Gastrocnemius medialis (tissue), 4 donors: ENCODE measurements at regions not wholly inside any gene's neighbourhood (a gene's known extent, or its start where the extent isn't known, plus 50 kb on each side); places are given as distances from the start of the nearest gene placed in this dataset.

Source experiments
- ATAC-seq, 2 donors: fragments of 150-250 bp; one replicate each; pipeline ENCODE4 v1.9.1; 2016
- DNase-seq, 2 donors: peaks; one replicate each; pipeline ENCODE4 v3.0.0-alpha.2; 2019
- H3K27ac ChIP-seq, 4 donors: fragments of 200-600 bp; sonication (generic); 1 replicate in 1 of 4; 2 replicates in 3 of 4; pipeline ENCODE4 v1.5.1; 2016 to 2018; ENCODE audit warnings: mild to moderate bottlenecking in 2 of 4, moderate library complexity in 1 of 4
- H3K27me3 ChIP-seq, 3 donors: fragments of 200-600 bp; sonication (generic) in 2 of 3; 1 replicate in 1 of 3; 2 replicates in 2 of 3; pipeline versions ENCODE4 v1.5.1 to v1.6.0; 2016 to 2019; ENCODE audit warnings: mild to moderate bottlenecking in 1 of 3, moderate library complexity in 1 of 3
- H3K36me3 ChIP-seq, 2 donors: fragments of 200-600 bp; sonication (generic) in 1 of 2; one replicate each; pipeline ENCODE4 v1.5.1; 2017 to 2018
- H3K4me1 ChIP-seq, 2 donors: fragments of 200-600 bp; sonication (generic) in 1 of 2; one replicate each; pipeline ENCODE4 v1.5.1; 2016 to 2017; ENCODE audit warnings: mild to moderate bottlenecking in 2 of 2
- H3K4me3 ChIP-seq, 4 donors: fragments of 200-600 bp; sonication (generic) in 3 of 4; 1 replicate in 1 of 4; 2 replicates in 3 of 4; pipeline ENCODE4 v1.5.1; 2016 to 2019; ENCODE audit warnings: mild to moderate bottlenecking in 2 of 4
- H3K9me3 ChIP-seq, 3 donors: fragments of 200-600 bp; sonication (generic) in 2 of 3; 1 replicate in 1 of 3; 2 replicates in 2 of 3; pipeline ENCODE4 v1.5.1; 2016 to 2019
- CTCF ChIP-seq, 5 experiments: fragments of 450-650 bp in 3 of 5; fragments of 200-600 bp in 2 of 5; sonication (generic) in 2 of 5; IDR thresholded peaks in 4 of 5; conservative IDR thresholded peaks in 1 of 5; 1 replicate in 4 of 5; 2 replicates in 1 of 5; pipeline ENCODE4 v1.5.1; 2016 to 2019; ENCODE audit warnings: antibody characterized with exemption in 5 of 5, mild to moderate bottlenecking in 3 of 5, moderate library complexity in 3 of 5
- POLR2A ChIP-seq, 2 donors: fragments of 450-650 bp; IDR thresholded peaks; one replicate each; pipeline ENCODE4 v1.6.1; 2017; ENCODE audit warnings: antibody characterized with exemption in 2 of 2, mild to moderate bottlenecking in 2 of 2, moderate library complexity in 2 of 2
- in situ Hi-C, 4 donors: fragments of 200-750 bp; cut with MboI; loops; one replicate each; pipeline versions ENCODE4 v1.15.0 to v1.8.0; 2017; ENCODE audit warnings: low sequenced_read_pairs in 4 of 4
- intact Hi-C: fragments of 100-400 bp; cut with DNase I; formaldehyde crosslinking; loops from one replicate; pipeline ENCODE4 v1.15.1; 2023; ENCODE audit warnings: low total_unique reads

GRCh38 chr10:10613656-10614244 lies 403.9 kb upstream of the CELF2 start:
- in situ Hi-C loops (no loop called here), intact Hi-C loops (no loop called here)
- Histone ChIP-seq H3K27me3 (no peaks in the 10 kb centered on the region), H3K36me3 (no peaks in the 10 kb centered on the region), H3K9me3 (no peaks in the 10 kb centered on the region), H3K4me3 (no peak overlapping the region), H3K27ac (no peak overlapping the region), H3K4me1 (no peaks in the 10 kb centered on the region)
- ATAC-seq (no peak), DNase-seq (no peak)
- TF ChIP-seq CTCF (IDR thresholded peaks at IDR 0.05 in 4 of 5, conservative IDR thresholded peaks at IDR 0.05 in 1 of 5) (no peak), POLR2A (IDR thresholded peaks at IDR 0.05) (no peak)

GRCh38 chr10:10617686-10618085 lies 400.0 kb upstream of the CELF2 start:
- Histone ChIP-seq H3K36me3 (no peaks in the 10 kb centered on the region), H3K9me3 (no peaks in the 10 kb centered on the region), H3K4me1 (no peaks in the 10 kb centered on the region), H3K4me3 (no peak overlapping the region), H3K27ac (no peak overlapping the region), H3K27me3 (no peaks in the 10 kb centered on the region)
- no peak for DNase-seq
- intact Hi-C loops = no loop called here
- TF ChIP-seq CTCF (IDR thresholded peaks at IDR 0.05 in 4 of 5, conservative IDR thresholded peaks at IDR 0.05 in 1 of 5) = no peak
- TF ChIP-seq POLR2A (IDR thresholded peaks at IDR 0.05) = no peak
- in situ Hi-C loops = no loop called here
- no peak for ATAC-seq

GRCh38 chr10:10618139-10618538 lies 399.5 kb upstream of the CELF2 start:
- DNase-seq (no peak), ATAC-seq (no peak)
- Histone ChIP-seq H3K9me3 (no peaks in the 10 kb centered on the region), H3K4me1 (no peaks in the 10 kb centered on the region), H3K27me3 (no peaks in the 10 kb centered on the region), H3K36me3 (no peaks in the 10 kb centered on the region), H3K27ac (no peak overlapping the region), H3K4me3 (no peak overlapping the region)
- TF ChIP-seq CTCF (IDR thresholded peaks at IDR 0.05 in 4 of 5, conservative IDR thresholded peaks at IDR 0.05 in 1 of 5) (no peak), POLR2A (IDR thresholded peaks at IDR 0.05) (no peak)
- intact Hi-C loops = no loop called here
- in situ Hi-C loops = no loop called here

- no peaks in the 10 kb centered on the region for H3K27me3 ChIP-seq
- no peak overlapping the region for H3K4me3 ChIP-seq
- no peaks in the 10 kb centered on the region for H3K9me3 ChIP-seq
- no peaks in the 10 kb centered on the region for H3K4me1 ChIP-seq
- in situ Hi-C loops = no loop called here
- ATAC-seq (peak; percentile 69 to 79), DNase-seq (peak in 1 of 2 donors; percentile 24)
- H3K36me3 ChIP-seq = no peaks in the 10 kb centered on the region
- TF ChIP-seq POLR2A (IDR thresholded peaks at IDR 0.05) (no peak), CTCF (IDR thresholded peaks at IDR 0.05 in 4 of 5, conservative IDR thresholded peaks at IDR 0.05 in 1 of 5) (no peak)
- peak overlapping the region; percentile 29 to 64 (median 46) for H3K27ac ChIP-seq
- intact Hi-C loops = no loop called here
Observed at GRCh38 chr10:10623958-10624566, 393.6 kb upstream of the CELF2 start.

- DNase-seq (no peak), ATAC-seq (no peak)
- no peaks in the 10 kb centered on the region for H3K27me3 ChIP-seq
- H3K4me1 ChIP-seq = no peaks in the 10 kb centered on the region
- H3K36me3 ChIP-seq = no peaks in the 10 kb centered on the region
- H3K9me3 ChIP-seq = no peaks in the 10 kb centered on the region
- in situ Hi-C loops = no loop called here
- TF ChIP-seq POLR2A (IDR thresholded peaks at IDR 0.05) (no peak), CTCF (IDR thresholded peaks at IDR 0.05 in 4 of 5, conservative IDR thresholded peaks at IDR 0.05 in 1 of 5) (no peak)
- H3K27ac ChIP-seq = peak overlapping the region; percentile 29 to 64 (median 43)
- H3K4me3 ChIP-seq = no peak overlapping the region
- intact Hi-C loops = no loop called here
Observed at GRCh38 chr10:10624567-10624962, 393.1 kb upstream of the CELF2 start.
